GM12872 (cell line): ENCODE measurements at regions not wholly inside any gene's neighbourhood (a gene's known extent, or its start where the extent isn't known, plus 50 kb on each side); places are given as distances from the start of the nearest gene placed in this dataset.

Experiments
- CTCF ChIP-seq: IDR thresholded peaks from 3 replicates; pipeline ENCODE4 v1.5.1; 2011; ENCODE audit warnings: low read depth, mild to moderate bottlenecking, low read length, moderate library complexity; ENCODE audit not compliant: insufficient read depth

- no peak for TF ChIP-seq CTCF
Observed at GRCh38 chr11:134658481-134659225, 246.6 kb upstream of the B3GAT1 start.

- TF ChIP-seq CTCF: no peak
Observed at GRCh38 chr11:134657631-134658030, 245.6 kb upstream of the B3GAT1 start.

- no peak for TF ChIP-seq CTCF
Observed at GRCh38 chr11:134656861-134657540, 245.0 kb upstream of the B3GAT1 start.

- TF ChIP-seq CTCF: no peak
Observed at GRCh38 chr11:134655189-134655989, 243.3 kb upstream of the B3GAT1 start.

- no peak for TF ChIP-seq CTCF
Observed at GRCh38 chr11:134654161-134654915, 242.3 kb upstream of the B3GAT1 start.

- TF ChIP-seq CTCF: no peak
Observed at GRCh38 chr11:134652586-134653255, 240.7 kb upstream of the B3GAT1 start.
